Progenitor cell of endocrine pancreas (in vitro differentiated cells): ENCODE measurements at regions not wholly inside any gene's neighbourhood (a gene's known extent, or its start where the extent isn't known, plus 50 kb on each side); places are given as distances from the start of the nearest gene placed in this dataset.
"Not testable (repeated sequence)": the region's sequence is repeated elsewhere in the genome, so short reads cannot be mapped to it uniquely, and the experiment has no call there.

Source experiments
- DNase-seq: peaks from one replicate; pipeline ENCODE4 v3.0.0; 2021; ENCODE audit warnings: low spot score; ENCODE audit not compliant: unreplicated experiment
- H3K27ac Mint-ChIP-seq: 2 replicates; pipeline ENCODE4 v1.8.0; 2021; ENCODE audit warnings: mild to moderate bottlenecking, moderate library complexity, mixed read lengths
- H3K27me3 Mint-ChIP-seq: 2 replicates; pipeline ENCODE4 v1.8.0; 2021; ENCODE audit warnings: mixed read lengths
- H3K36me3 Mint-ChIP-seq: 2 replicates; pipeline ENCODE4 v1.8.0; 2022; ENCODE audit warnings: mixed read lengths; ENCODE audit not compliant: insufficient read depth
- H3K4me1 Mint-ChIP-seq: 2 replicates; pipeline ENCODE4 v1.8.0; 2021; ENCODE audit warnings: low read depth, mixed read lengths
- H3K4me3 Mint-ChIP-seq: 2 replicates; pipeline ENCODE4 v1.8.0; 2021; ENCODE audit warnings: low read depth, mild to moderate bottlenecking, moderate library complexity, mixed read lengths
- H3K9me3 Mint-ChIP-seq: 2 replicates; pipeline ENCODE4 v1.8.0; 2021; ENCODE audit warnings: low read depth, mixed read lengths
- CTCF ChIP-seq: fragments of 200-600 bp; sonication (generic); IDR thresholded peaks from one replicate; pipeline ENCODE4 v1.5.0; 2021; ENCODE audit warnings: antibody characterized with exemption, mild to moderate bottlenecking; ENCODE audit not compliant: unreplicated experiment

GRCh38 chr16:76681296-76681695 lies 404.1 kb downstream of the CNTNAP4 start:
- no peak for DNase-seq
- H3K4me1 Mint-ChIP-seq = peaks cover 1% of the 10 kb centered on the region
- no peak overlapping the region for H3K27ac Mint-ChIP-seq
- no peak for TF ChIP-seq CTCF
- no peaks in the 10 kb centered on the region for H3K27me3 Mint-ChIP-seq
- H3K36me3 Mint-ChIP-seq = no peaks in the 10 kb centered on the region
- peaks cover 5% of the 10 kb centered on the region for H3K9me3 Mint-ChIP-seq
- no peak overlapping the region for H3K4me3 Mint-ChIP-seq

- Mint-ChIP-seq H3K27me3 (no peaks in the 10 kb centered on the region), H3K9me3 (peaks cover 4% of the 10 kb centered on the region), H3K36me3 (no peaks in the 10 kb centered on the region), H3K4me1 (no peaks in the 10 kb centered on the region), H3K4me3 (no peak overlapping the region), H3K27ac (no peak overlapping the region)
- DNase-seq = no peak
- TF ChIP-seq CTCF = no peak
Observed at GRCh38 chr16:76683051-76683450, 405.9 kb downstream of the CNTNAP4 start.

- TF ChIP-seq CTCF = no peak
Observed at GRCh38 chr16:76696876-76697275, 419.7 kb downstream of the CNTNAP4 start.

GRCh38 chr16:76705892-76706291 lies 428.7 kb downstream of the CNTNAP4 start:
- Mint-ChIP-seq H3K27ac (no peak overlapping the region), H3K27me3 (no peaks in the 10 kb centered on the region), H3K4me3 (no peak overlapping the region), H3K9me3 (no peaks in the 10 kb centered on the region), H3K4me1 (peaks cover 6% of the 10 kb centered on the region), H3K36me3 (no peaks in the 10 kb centered on the region)
- no peak for DNase-seq
- TF ChIP-seq CTCF = no peak

More at GRCh38 chr16:76696876-76697275, 419.7 kb downstream of the CNTNAP4 start:
- no peak for DNase-seq
- H3K4me1 Mint-ChIP-seq = no peaks in the 10 kb centered on the region
- no peak overlapping the region for H3K27ac Mint-ChIP-seq
- H3K27me3 Mint-ChIP-seq = no peaks in the 10 kb centered on the region
- no peaks in the 10 kb centered on the region for H3K36me3 Mint-ChIP-seq
- peaks cover 9% of the 10 kb centered on the region for H3K9me3 Mint-ChIP-seq
- H3K4me3 Mint-ChIP-seq = no peak overlapping the region

- H3K9me3 Mint-ChIP-seq = peaks cover 25% of the 10 kb centered on the region
- TF ChIP-seq CTCF = no peak
- DNase-seq = no peak
- no peaks in the 10 kb centered on the region for H3K27me3 Mint-ChIP-seq
- peaks cover 1% of the 10 kb centered on the region for H3K4me1 Mint-ChIP-seq
- no peak overlapping the region for H3K27ac Mint-ChIP-seq
- H3K36me3 Mint-ChIP-seq = peaks cover 2% of the 10 kb centered on the region
- no peak overlapping the region for H3K4me3 Mint-ChIP-seq
Observed at GRCh38 chr16:76713191-76713590, 436.0 kb downstream of the CNTNAP4 start.

- H3K9me3 Mint-ChIP-seq = peaks cover 30% of the 10 kb centered on the region
- not testable (repeated sequence) for H3K4me3 Mint-ChIP-seq, H3K27ac Mint-ChIP-seq
Observed at GRCh38 chr16:76716251-76716650, 439.1 kb downstream of the CNTNAP4 start.

More at GRCh38 chr16:76716251-76716650, 439.1 kb downstream of the CNTNAP4 start:
- not testable (repeated sequence) for H3K36me3 Mint-ChIP-seq, DNase-seq, H3K27me3 Mint-ChIP-seq, H3K4me1 Mint-ChIP-seq
